Neutrophil (primary cell): ENCODE measurements at regions not wholly inside any gene's neighbourhood (a gene's known extent, or its start where the extent isn't known, plus 50 kb on each side); places are given as distances from the start of the nearest gene placed in this dataset.
"Not testable (repeated sequence)": the region's sequence is repeated elsewhere in the genome, so short reads cannot be mapped to it uniquely, and the experiment has no call there.

Experiments used
- H3K27ac ChIP-seq: fragments of 200-600 bp; sonication (generic); 2 replicates; pipeline ENCODE4 v1.5.1; 2016; ENCODE audit warnings: mild to moderate bottlenecking, moderate library complexity
- H3K27me3 ChIP-seq: fragments of 200-600 bp; sonication (generic); 2 replicates; pipeline ENCODE4 v1.6.0; 2016; ENCODE audit warnings: mild to moderate bottlenecking
- H3K36me3 ChIP-seq: fragments of 200-600 bp; sonication (generic); 2 replicates; pipeline ENCODE4 v1.5.1; 2017
- H3K4me1 ChIP-seq, 2 experiments: fragments of 200-600 bp in 1 of 2; sonication (generic) in 1 of 2; 1 replicate in 1 of 2; 2 replicates in 1 of 2; pipeline versions ENCODE4 v1.5.1 to v1.6.1; 2013 to 2016; ENCODE audit warnings: low read depth in 1 of 2, low read length in 1 of 2, mild to moderate bottlenecking in 1 of 2, moderate library complexity in 1 of 2; ENCODE audit not compliant: control insufficient read depth in 1 of 2, insufficient read depth in 1 of 2
- H3K4me3 ChIP-seq, 2 experiments: fragments of 200-600 bp in 1 of 2; sonication (generic) in 1 of 2; 1 replicate in 1 of 2; 2 replicates in 1 of 2; pipeline ENCODE4 v1.5.1; 2013 to 2016; ENCODE audit warnings: low read depth in 1 of 2, low read length in 1 of 2, mild to moderate bottlenecking in 1 of 2, moderate library complexity in 1 of 2
- H3K9me3 ChIP-seq: fragments of 200-600 bp; sonication (generic); 2 replicates; pipeline ENCODE4 v1.5.1; 2016
- CTCF ChIP-seq: fragments of 200-600 bp; sonication (generic); IDR thresholded peaks from 2 replicates; pipeline ENCODE4 v1.5.1; 2016; ENCODE audit warnings: antibody characterized with exemption

GRCh38 chr4:72661830-72662229, 92.8 kb upstream of the ADAMTS3 start:
- Histone ChIP-seq H3K27ac (no peak overlapping the region), H3K4me3 (no peak overlapping the region), H3K4me1 (peaks cover 11 to 12% of the 10 kb centered on the region in 2 experiments), H3K9me3 (no peaks in the 10 kb centered on the region), H3K36me3 (no peaks in the 10 kb centered on the region), H3K27me3 (no peaks in the 10 kb centered on the region)
- no peak for TF ChIP-seq CTCF

- no peaks in the 10 kb centered on the region for H3K4me1 ChIP-seq
- no peak overlapping the region for H3K4me3 ChIP-seq
- H3K27me3 ChIP-seq = no peaks in the 10 kb centered on the region
- no peaks in the 10 kb centered on the region for H3K36me3 ChIP-seq
- no peaks in the 10 kb centered on the region for H3K9me3 ChIP-seq
- TF ChIP-seq CTCF = no peak
- H3K27ac ChIP-seq = no peak overlapping the region
Measured at GRCh38 chr4:72641611-72642010, 72.6 kb upstream of the ADAMTS3 start.

GRCh38 chr4:72636866-72637265, 67.8 kb upstream of the ADAMTS3 start:
- not testable (repeated sequence) for H3K36me3 ChIP-seq, H3K27me3 ChIP-seq, H3K4me1 ChIP-seq

GRCh38 chr4:72635931-72636330, 66.9 kb upstream of the ADAMTS3 start:
- H3K4me3 ChIP-seq, H3K27me3 ChIP-seq, H3K36me3 ChIP-seq, H3K9me3 ChIP-seq, H3K4me1 ChIP-seq, H3K27ac ChIP-seq: not testable (repeated sequence)

More at GRCh38 chr4:72636866-72637265, 67.8 kb upstream of the ADAMTS3 start:
- H3K27ac ChIP-seq, H3K9me3 ChIP-seq, H3K4me3 ChIP-seq: not testable (repeated sequence)

- H3K27me3 ChIP-seq, H3K4me3 ChIP-seq, H3K27ac ChIP-seq, H3K4me1 ChIP-seq, H3K36me3 ChIP-seq, H3K9me3 ChIP-seq: not testable (repeated sequence)
Measured at GRCh38 chr4:72632253-72632652, 63.2 kb upstream of the ADAMTS3 start.

- TF ChIP-seq CTCF = no peak
- H3K4me1 ChIP-seq = no peaks in the 10 kb centered on the region
- no peaks in the 10 kb centered on the region for H3K27me3 ChIP-seq
- no peak overlapping the region for H3K4me3 ChIP-seq
- H3K9me3 ChIP-seq = no peaks in the 10 kb centered on the region
- no peak overlapping the region for H3K27ac ChIP-seq
- no peaks in the 10 kb centered on the region for H3K36me3 ChIP-seq
Measured at GRCh38 chr4:72631296-72631695, 62.3 kb upstream of the ADAMTS3 start.

GRCh38 chr4:72629540-72629939, 60.5 kb upstream of the ADAMTS3 start:
- no peak for TF ChIP-seq CTCF
- H3K27me3 ChIP-seq = no peaks in the 10 kb centered on the region
- no peak overlapping the region for H3K4me3 ChIP-seq
- H3K9me3 ChIP-seq = no peaks in the 10 kb centered on the region
- no peaks in the 10 kb centered on the region for H3K4me1 ChIP-seq
- H3K27ac ChIP-seq = no peak overlapping the region
- no peaks in the 10 kb centered on the region for H3K36me3 ChIP-seq
